ENCODE measurements at regions not wholly inside any gene's neighbourhood (a gene's known extent, or its start where the extent isn't known, plus 50 kb on each side); places are given as distances from the start of the nearest gene placed in this dataset.

GRCh38 chr6:81838724-81839426, 86.4 kb upstream of the TENT5A start:
- no peak overlapping the region for H3K27ac Mint-ChIP-seq
- Histone ChIP-seq H3K27ac (no peak overlapping the region), H4K20me1 (ENCODE audit: low read depth) (no peaks in the 10 kb centered on the region), H3K79me2 (ENCODE audit: low read depth) (no peaks in the 10 kb centered on the region), H3K4me1 (no peaks in the 10 kb centered on the region), H3F3A (ENCODE audit: low read depth) (no peaks in the 10 kb centered on the region), H3K36me3 (no peaks in the 10 kb centered on the region), H3K4me3 (no peak overlapping the region), H3K9ac (no peak overlapping the region), H2AFZ (replicated peaks) (no peak overlapping the region), H3K27me3 (no peaks in the 10 kb centered on the region), H3K9me3 (ENCODE audit: low read depth) (no peaks in the 10 kb centered on the region), H3K4me2 (no peak overlapping the region)
- H3K27me3 Mint-ChIP-seq (ENCODE audit: insufficient read depth, low read depth): no peaks in the 10 kb centered on the region
- peaks cover 2% of the 10 kb centered on the region for H3K4me1 Mint-ChIP-seq
- TF ChIP-seq EZH2 (IDR thresholded peaks at IDR 0.05) (no peak), CTCF (IDR thresholded peaks at IDR 0.05) (no peak), EZH2phosphoT487 (IDR thresholded peaks at IDR 0.05) (no peak)
- no peak for DNase-seq (ENCODE audit: low spot score)
- H3K36me3 Mint-ChIP-seq: no peaks in the 10 kb centered on the region
- H3K9me3 Mint-ChIP-seq: no peaks in the 10 kb centered on the region
- H3K4me3 Mint-ChIP-seq: no peak overlapping the region

- TF ChIP-seq CTCF (IDR thresholded peaks at IDR 0.05): no peak
- no peak for TF ChIP-seq EZH2 (IDR thresholded peaks at IDR 0.05)
- no peak for TF ChIP-seq EZH2phosphoT487 (IDR thresholded peaks at IDR 0.05)
- Mint-ChIP-seq H3K36me3 (no peaks in the 10 kb centered on the region), H3K9me3 (no peaks in the 10 kb centered on the region), H3K4me3 (no peak overlapping the region), H3K4me1 (peaks cover 2% of the 10 kb centered on the region), H3K27ac (no peak overlapping the region), H3K27me3 (ENCODE audit: insufficient read depth, low read depth) (no peaks in the 10 kb centered on the region)
- Histone ChIP-seq H3K4me1 (no peaks in the 10 kb centered on the region), H3K79me2 (ENCODE audit: low read depth) (no peaks in the 10 kb centered on the region), H3K4me2 (no peak overlapping the region), H3F3A (ENCODE audit: low read depth) (no peaks in the 10 kb centered on the region), H3K9ac (no peak overlapping the region), H3K27me3 (no peaks in the 10 kb centered on the region), H4K20me1 (ENCODE audit: low read depth) (no peaks in the 10 kb centered on the region), H3K36me3 (no peaks in the 10 kb centered on the region), H3K9me3 (ENCODE audit: low read depth) (no peaks in the 10 kb centered on the region), H2AFZ (replicated peaks) (no peak overlapping the region), H3K4me3 (no peak overlapping the region), H3K27ac (no peak overlapping the region)
- DNase-seq (ENCODE audit: low spot score): no peak
Observed at GRCh38 chr6:81838031-81838430, 85.5 kb upstream of the TENT5A start.

- H3K79me2 ChIP-seq (ENCODE audit: low read depth): no peaks in the 10 kb centered on the region
- H2AFZ ChIP-seq (replicated peaks): no peak overlapping the region
- no peak overlapping the region for H3K4me3 Mint-ChIP-seq
- no peaks in the 10 kb centered on the region for H4K20me1 ChIP-seq (ENCODE audit: low read depth)
- H3K9me3 ChIP-seq (ENCODE audit: low read depth): no peaks in the 10 kb centered on the region
- H3K4me1 ChIP-seq: no peaks in the 10 kb centered on the region
- no peak for TF ChIP-seq EZH2 (IDR thresholded peaks at IDR 0.05)
- TF ChIP-seq CTCF (IDR thresholded peaks at IDR 0.05): no peak
- TF ChIP-seq EZH2phosphoT487 (IDR thresholded peaks at IDR 0.05): no peak
- no peaks in the 10 kb centered on the region for H3F3A ChIP-seq (ENCODE audit: low read depth)
- H3K9me3 Mint-ChIP-seq: no peaks in the 10 kb centered on the region
- no peaks in the 10 kb centered on the region for H3K27me3 Mint-ChIP-seq (ENCODE audit: insufficient read depth, low read depth)
- no peaks in the 10 kb centered on the region for H3K27me3 ChIP-seq
- no peak for DNase-seq (ENCODE audit: low spot score)
- no peak overlapping the region for H3K9ac ChIP-seq
- no peak overlapping the region for H3K4me3 ChIP-seq
- no peaks in the 10 kb centered on the region for H3K36me3 ChIP-seq
- no peak overlapping the region for H3K27ac ChIP-seq
- H3K4me1 Mint-ChIP-seq: no peaks in the 10 kb centered on the region
- no peak overlapping the region for H3K4me2 ChIP-seq
- H3K27ac Mint-ChIP-seq: no peak overlapping the region
- H3K36me3 Mint-ChIP-seq: no peaks in the 10 kb centered on the region
Observed at GRCh38 chr6:81834141-81834681, 81.7 kb upstream of the TENT5A start.

Measured in neural progenitor cell (in vitro differentiated cells).